Prostate gland (tissue), 2 donors: ENCODE measurements at regions not wholly inside any gene's neighbourhood (a gene's known extent, or its start where the extent isn't known, plus 50 kb on each side); places are given as distances from the start of the nearest gene placed in this dataset.

ENCODE experiments used
- POLR2A ChIP-seq: fragments of 450-650 bp; IDR thresholded peaks from one replicate; pipeline ENCODE4 v1.6.1; 2016; ENCODE audit warnings: antibody characterized with exemption, mild to moderate bottlenecking
- POLR2AphosphoS5 ChIP-seq: sonication (generic); formaldehyde crosslinking; IDR thresholded peaks from one replicate; pipeline ENCODE4 v1.6.1; 2017; ENCODE audit warnings: antibody characterized with exemption
- TF ChIP-seq, protein P1 (sequence below), 4 experiments: fragments of 200-600 bp in 2 of 4; fragments of 450-650 bp in 2 of 4; sonication (generic) in 2 of 4; IDR thresholded peaks; 1 replicate in 3 of 4; 2 replicates in 1 of 4; pipeline ENCODE4 v1.5.1; 2016 to 2019; ENCODE audit warnings: antibody characterized with exemption in 4 of 4, mild to moderate bottlenecking in 2 of 4, moderate library complexity in 2 of 4

DNA sequence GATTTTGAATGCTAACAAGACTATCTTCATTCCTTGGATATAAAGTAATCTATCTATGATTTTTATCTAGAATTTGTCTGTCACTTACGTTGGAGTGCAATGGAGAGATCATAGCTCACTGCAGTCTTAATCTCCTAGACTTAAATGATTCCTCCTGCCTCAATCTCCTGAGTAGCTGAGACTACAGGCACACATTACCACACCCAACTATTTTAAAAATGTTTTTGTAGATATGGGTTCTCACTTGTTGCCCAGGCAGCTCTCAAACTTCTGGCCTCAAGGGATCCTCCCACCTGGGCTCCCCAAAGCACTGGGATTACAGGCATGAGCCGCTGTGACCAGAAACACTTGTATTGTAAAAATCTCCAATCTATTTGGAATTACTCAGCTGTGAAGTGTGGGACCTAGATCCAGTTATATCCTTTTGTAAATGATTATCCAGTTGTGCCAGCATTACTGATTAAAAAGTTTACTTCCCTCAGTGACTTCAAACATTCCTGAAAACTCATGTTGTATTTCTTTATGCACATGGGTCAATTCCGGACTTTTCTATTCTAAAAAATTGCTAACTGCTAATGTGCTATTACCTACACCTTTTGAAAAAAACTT lies 1793.8 kb upstream of the WWC1 start:
- TF ChIP-seq POLR2AphosphoS5 (no peak), POLR2A (no peak)
- TF ChIP-seq, protein P1, sequence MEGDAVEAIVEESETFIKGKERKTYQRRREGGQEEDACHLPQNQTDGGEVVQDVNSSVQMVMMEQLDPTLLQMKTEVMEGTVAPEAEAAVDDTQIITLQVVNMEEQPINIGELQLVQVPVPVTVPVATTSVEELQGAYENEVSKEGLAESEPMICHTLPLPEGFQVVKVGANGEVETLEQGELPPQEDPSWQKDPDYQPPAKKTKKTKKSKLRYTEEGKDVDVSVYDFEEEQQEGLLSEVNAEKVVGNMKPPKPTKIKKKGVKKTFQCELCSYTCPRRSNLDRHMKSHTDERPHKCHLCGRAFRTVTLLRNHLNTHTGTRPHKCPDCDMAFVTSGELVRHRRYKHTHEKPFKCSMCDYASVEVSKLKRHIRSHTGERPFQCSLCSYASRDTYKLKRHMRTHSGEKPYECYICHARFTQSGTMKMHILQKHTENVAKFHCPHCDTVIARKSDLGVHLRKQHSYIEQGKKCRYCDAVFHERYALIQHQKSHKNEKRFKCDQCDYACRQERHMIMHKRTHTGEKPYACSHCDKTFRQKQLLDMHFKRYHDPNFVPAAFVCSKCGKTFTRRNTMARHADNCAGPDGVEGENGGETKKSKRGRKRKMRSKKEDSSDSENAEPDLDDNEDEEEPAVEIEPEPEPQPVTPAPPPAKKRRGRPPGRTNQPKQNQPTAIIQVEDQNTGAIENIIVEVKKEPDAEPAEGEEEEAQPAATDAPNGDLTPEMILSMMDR (IDR thresholded peaks at IDR 0.05), result no peak
